ENCODE measurements at regions not wholly inside any gene's neighbourhood (a gene's known extent, or its start where the extent isn't known, plus 50 kb on each side); places are given as distances from the start of the nearest gene placed in this dataset.

GRCh38 chr13:106275446-106276032, 259.9 kb downstream of the EFNB2 start:
- TF ChIP-seq CTCF (IDR thresholded peaks at IDR 0.05) = no peak
- intact Hi-C loops (cut with DNase I, micrococcal nuclease) = no loop called here
- no peaks in the 10 kb centered on the region for H3K9me3 ChIP-seq
- H3K4me3 ChIP-seq = no peak overlapping the region
- ATAC-seq (no peak), DNase-seq (no peak)
- H3K4me1 ChIP-seq (ENCODE audit: low read depth) = no peaks in the 10 kb centered on the region
- no peaks in the 10 kb centered on the region for H3K36me3 ChIP-seq (ENCODE audit: low read depth)

GRCh38 chr13:106274551-106275203, 260.8 kb downstream of the EFNB2 start:
- intact Hi-C loops (cut with DNase I, micrococcal nuclease) = no loop called here
- TF ChIP-seq CTCF (IDR thresholded peaks at IDR 0.05) = no peak
- Histone ChIP-seq H3K36me3 (ENCODE audit: low read depth) (no peaks in the 10 kb centered on the region), H3K4me1 (ENCODE audit: low read depth) (no peaks in the 10 kb centered on the region), H3K4me3 (no peak overlapping the region), H3K9me3 (no peaks in the 10 kb centered on the region)
- DNase-seq (no peak), ATAC-seq (no peak)

GRCh38 chr13:106263801-106264200, 271.7 kb downstream of the EFNB2 start:
- H3K4me3 ChIP-seq = no peak overlapping the region
- ATAC-seq = no peak
- TF ChIP-seq CTCF (IDR thresholded peaks at IDR 0.05) = no peak
- no peaks in the 10 kb centered on the region for H3K36me3 ChIP-seq (ENCODE audit: low read depth)
- H3K4me1 ChIP-seq (ENCODE audit: low read depth) = no peaks in the 10 kb centered on the region
- intact Hi-C loops (cut with DNase I, micrococcal nuclease) = no loop called here
- H3K9me3 ChIP-seq = no peaks in the 10 kb centered on the region
- no peak for DNase-seq

- no peaks in the 10 kb centered on the region for H3K4me1 ChIP-seq (ENCODE audit: low read depth)
- DNase-seq = no peak
- H3K9me3 ChIP-seq = no peaks in the 10 kb centered on the region
- no peak for TF ChIP-seq CTCF (IDR thresholded peaks at IDR 0.05)
- ATAC-seq = no peak
- intact Hi-C loops (cut with DNase I, micrococcal nuclease) = no loop called here
- no peaks in the 10 kb centered on the region for H3K36me3 ChIP-seq (ENCODE audit: low read depth)
- H3K4me3 ChIP-seq = no peak overlapping the region
Measured at GRCh38 chr13:106262886-106263285, 272.6 kb downstream of the EFNB2 start.

GRCh38 chr13:106261450-106261849, 274.0 kb downstream of the EFNB2 start:
- Histone ChIP-seq H3K4me3 (no peak overlapping the region), H3K36me3 (ENCODE audit: low read depth) (no peaks in the 10 kb centered on the region), H3K9me3 (no peaks in the 10 kb centered on the region), H3K4me1 (ENCODE audit: low read depth) (no peaks in the 10 kb centered on the region)
- ATAC-seq = no peak
- no peak for DNase-seq
- TF ChIP-seq CTCF (IDR thresholded peaks at IDR 0.05) = no peak
- intact Hi-C loops (cut with DNase I, micrococcal nuclease) = no loop called here
